ENCODE measurements at regions not wholly inside any gene's neighbourhood (a gene's known extent, or its start where the extent isn't known, plus 50 kb on each side); places are given as distances from the start of the nearest gene placed in this dataset.

- no peak for TF ChIP-seq CTCF (conservative IDR thresholded peaks at IDR 0.05 in 1 of 2, IDR thresholded peaks at IDR 0.05 in 1 of 2; ENCODE audit: extremely low read depth in 1 of 2, insufficient read depth in 1 of 2, low read depth in 1 of 2, low read length in 2 of 2)
- TF ChIP-seq EZH2 (IDR thresholded peaks at IDR 0.05; ENCODE audit: borderline replicate concordance, low read length) = no peak
Measured at GRCh38 chr4:171221181-171221580, 592.0 kb upstream of the GALNTL6 start.

All from mammary epithelial cell (primary cell).